A549 (cell line): ENCODE measurements at regions not wholly inside any gene's neighbourhood (a gene's known extent, or its start where the extent isn't known, plus 50 kb on each side); places are given as distances from the start of the nearest gene placed in this dataset.
"Not testable (repeated sequence)": the region's sequence is repeated elsewhere in the genome, so short reads cannot be mapped to it uniquely, and the experiment has no call there.

Experiments used
- ATAC-seq, 2 experiments: fragments of 200-7000 bp in 1 of 2; fragments of >200 bp in 1 of 2; cut with Nextera tagmentation in 1 of 2; cut with Tn5 transposase in 1 of 2; 3 replicates each; pipeline versions ENCODE4 v1.8.0 to v1.9.1; 2018 to 2020; ENCODE audit warnings: mild to moderate bottlenecking in 1 of 2, moderate library complexity in 1 of 2
- CTCF ChIA-PET: fragments of 300-600 bp; sonication (Branson Sonifier 250); formaldehyde crosslinking; extraction: SDS; loops from one replicate; lab custom pipeline; 2021; ENCODE audit warnings: antibody characterized with exemption, inconsistent platforms; lab: Yijun Ruan, JAX
- POLR2A ChIA-PET: fragments of 350-600 bp; formaldehyde crosslinking; extraction: SDS; loops from one replicate; lab custom pipeline; 2021; ENCODE audit warnings: antibody characterized with exemption, inconsistent platforms; lab: Yijun Ruan, JAX
- DNase-seq, 2 experiments: peaks; one replicate each; pipeline versions ENCODE4 v3.0.0 to v3.0.0-alpha.2; 2011 to 2016; ENCODE audit warnings: low read depth in 1 of 2, low spot score in 1 of 2
- FAIRE-seq: peaks from 2 replicates; lab custom pipeline; 2011; peaks lifted over from hg19 to GRCh38; lab: Jason Lieb, UNC
- H3K27ac ChIP-seq, 2 experiments: fragments of >200 bp; sonication (Bioruptor Twin); formaldehyde crosslinking; 3 replicates each; pipeline ENCODE4 v1.5.1; 2016 to 2017
- H3K4me1 ChIP-seq: fragments of >200 bp; sonication (Bioruptor Twin); formaldehyde crosslinking; 3 replicates; pipeline ENCODE4 v1.6.1; 2016
- H3K4me2 ChIP-seq: fragments of >200 bp; sonication (Bioruptor Twin); formaldehyde crosslinking; 3 replicates; pipeline ENCODE4 v1.6.1; 2016
- H3K4me3 ChIP-seq: fragments of >200 bp; sonication (Bioruptor Twin); formaldehyde crosslinking; 3 replicates; pipeline ENCODE4 v1.5.1; 2016
- H3K9me3 ChIP-seq: fragments of >200 bp; sonication (Bioruptor Twin); formaldehyde crosslinking; 3 replicates; pipeline ENCODE4 v1.6.1; 2016
- CEBPB ChIP-seq, 2 experiments: fragments of >200 bp in 1 of 2; sonication (Bioruptor Twin) in 1 of 2; formaldehyde crosslinking in 1 of 2; IDR thresholded peaks; 2 replicates each; pipeline ENCODE4 v1.6.1; 2012 to 2016
- CHD4 ChIP-seq: fragments of 200-600 bp; sonication (generic); IDR thresholded peaks from 2 replicates; pipeline ENCODE4 v1.6.1; 2016; ENCODE audit warnings: antibody characterized with exemption, mild to moderate bottlenecking, borderline replicate concordance
- CTCF ChIP-seq: fragments of >200 bp; sonication (Bioruptor Twin); formaldehyde crosslinking; IDR thresholded peaks from 3 replicates; pipeline ENCODE4 v1.5.1; 2016
- EHMT2 ChIP-seq: fragments of 200-600 bp; sonication (generic); IDR thresholded peaks from 2 replicates; pipeline ENCODE4 v1.6.1; 2016; ENCODE audit warnings: antibody characterized with exemption, low read depth, mild to moderate bottlenecking, moderate library complexity
- HDAC2 ChIP-seq: fragments of 200-600 bp; sonication (generic); IDR thresholded peaks from 2 replicates; pipeline ENCODE4 v1.6.1; 2016
- HES2 ChIP-seq: fragments of >200 bp; sonication (Bioruptor Twin); formaldehyde crosslinking; IDR thresholded peaks from 2 replicates; pipeline ENCODE4 v1.6.1; 2016
- HEYL ChIP-seq: fragments of 250-450 bp; sonication (Bioruptor Pico); IDR thresholded peaks from 2 replicates; pipeline ENCODE4 v1.8.0; 2021; ENCODE audit warnings: mild to moderate bottlenecking, moderate library complexity
- HMGXB4 ChIP-seq: fragments of 250-450 bp; sonication (Bioruptor Pico); IDR thresholded peaks from 2 replicates; pipeline ENCODE4 v1.5.0; 2021; ENCODE audit warnings: mild to moderate bottlenecking, moderate library complexity, borderline replicate concordance
- HOXA7 ChIP-seq: fragments of 250-450 bp; sonication (Bioruptor Pico); IDR thresholded peaks from 2 replicates; pipeline ENCODE4 v1.5.0; 2020; ENCODE audit warnings: mild to moderate bottlenecking, moderate library complexity
- HOXB5 ChIP-seq: fragments of 250-450 bp; sonication (Bioruptor Pico); IDR thresholded peaks from 2 replicates; pipeline ENCODE4 v1.5.0; 2020; ENCODE audit warnings: mild to moderate bottlenecking, moderate library complexity
- JUN ChIP-seq, 2 experiments: fragments of >200 bp; sonication (Bioruptor Twin); formaldehyde crosslinking; IDR thresholded peaks; 2 replicates in 1 of 2; 3 replicates in 1 of 2; pipeline ENCODE4 v1.6.1; 2016 to 2017
- PBX3 ChIP-seq: IDR thresholded peaks from 2 replicates; pipeline ENCODE4 v1.6.1; 2012
- POLR2A ChIP-seq: IDR thresholded peaks from 2 replicates; pipeline ENCODE4 v1.6.1; 2012; ENCODE audit warnings: mild to moderate bottlenecking, low read length
- RARB ChIP-seq: fragments of 250-450 bp; sonication (Bioruptor Pico); IDR thresholded peaks from 2 replicates; pipeline ENCODE4 v1.8.0; 2021; ENCODE audit warnings: mild to moderate bottlenecking, moderate library complexity
- RFX5 ChIP-seq: fragments of 450-650 bp; IDR thresholded peaks from 2 replicates; pipeline ENCODE4 v1.7.1; 2014; ENCODE audit warnings: antibody characterized with exemption, mild to moderate bottlenecking, moderate library complexity
- SMC3 ChIP-seq: fragments of >200 bp; sonication (Bioruptor Twin); formaldehyde crosslinking; IDR thresholded peaks from 3 replicates; pipeline ENCODE4 v1.6.1; 2018; ENCODE audit warnings: inconsistent platforms
- SREBF2 ChIP-seq: fragments of 450-650 bp; IDR thresholded peaks from 2 replicates; pipeline ENCODE4 v1.6.1; 2014; ENCODE audit warnings: mild to moderate bottlenecking, moderate library complexity
- WGBS: methylation state at CpG from one replicate; pipeline ENCODE4 v1.1.6; 2017; ENCODE audit errors: missing lambda C conversion rate; 5-methylcytosine and 5-hydroxymethylcytosine counted together

GRCh38 chr11:49851511-49851910, 100.7 kb upstream of the OR4C13 start:
- TF ChIP-seq HOXB5 (CRISPR knock-in tag) (no peak), HEYL (CRISPR knock-in tag) (no peak), HMGXB4 (no peak), RARB (CRISPR knock-in tag) (no peak), CHD4 (no peak), HOXA7 (CRISPR knock-in tag) (no peak), HES2 (no peak), EHMT2 (no peak), CTCF (no peak), JUN (IDR thresholded peaks at IDR 0.05) (no peak), PBX3 (no peak), CEBPB (IDR thresholded peaks at IDR 0.05) (no peak), POLR2A (no peak), SREBF2 (no peak)
- ChIA-PET CTCF (no interaction called here), POLR2A (no interaction called here)
- H3K4me3 ChIP-seq, result no peak overlapping the region
- ATAC-seq (no peak), FAIRE-seq (no peak), DNase-seq (no peak)
- H3K4me2 ChIP-seq, result no peak overlapping the region
- no peaks in the 10 kb centered on the region for H3K9me3 ChIP-seq
- WGBS, result 81% methylated on average over 18 of the region's 31 CpGs
- H3K4me1 ChIP-seq, result no peaks in the 10 kb centered on the region
- no peak overlapping the region for H3K27ac ChIP-seq

- no peak overlapping the region for H3K4me3 ChIP-seq
- DNase-seq (no peak), FAIRE-seq (no peak), ATAC-seq (no peak)
- H3K4me2 ChIP-seq, result no peak overlapping the region
- H3K9me3 ChIP-seq, result no peaks in the 10 kb centered on the region
- WGBS, result 78% methylated on average over 8 of the region's 35 CpGs
- no peaks in the 10 kb centered on the region for H3K4me1 ChIP-seq
- TF ChIP-seq HES2 (no peak), HDAC2 (no peak), RFX5 (no peak), SMC3 (no peak)
- H3K27ac ChIP-seq, result no peak overlapping the region
- POLR2A ChIA-PET, result no interaction called here
- CTCF ChIA-PET, result no interaction called here
Observed at GRCh38 chr11:49851971-49852389, 100.2 kb upstream of the OR4C13 start.

GRCh38 chr11:49888875-49889274, 63.3 kb upstream of the OR4C13 start:
- H3K27ac ChIP-seq, H3K9me3 ChIP-seq, DNase-seq, POLR2A ChIA-PET, ATAC-seq, FAIRE-seq, CTCF ChIA-PET, H3K4me2 ChIP-seq, H3K4me3 ChIP-seq, H3K4me1 ChIP-seq: not testable (repeated sequence)
- WGBS, result 5% methylated on average over 6 of the region's 6 CpGs

- ATAC-seq, H3K4me2 ChIP-seq, H3K4me1 ChIP-seq, H3K4me3 ChIP-seq, CTCF ChIA-PET, DNase-seq, FAIRE-seq, H3K9me3 ChIP-seq, POLR2A ChIA-PET, H3K27ac ChIP-seq: not testable (repeated sequence)
- 68% methylated on average over 34 of the region's 57 CpGs for WGBS
Observed at GRCh38 chr11:49891910-49892671, 60.1 kb upstream of the OR4C13 start.

- ATAC-seq, H3K27ac ChIP-seq, H3K9me3 ChIP-seq, FAIRE-seq, DNase-seq, H3K4me2 ChIP-seq, CTCF ChIA-PET, H3K4me3 ChIP-seq, POLR2A ChIA-PET, H3K4me1 ChIP-seq: not testable (repeated sequence)
- WGBS, result 14% methylated on average over 9 of the region's 29 CpGs
Observed at GRCh38 chr11:49893442-49893841, 58.7 kb upstream of the OR4C13 start.
